Pancreas (tissue), 10 donors: ENCODE measurements at regions not wholly inside any gene's neighbourhood (a gene's known extent, or its start where the extent isn't known, plus 50 kb on each side); places are given as distances from the start of the nearest gene placed in this dataset.

Source experiments
- ATAC-seq, 4 donors: fragments of 200-7000 bp; cut with Tn5 transposase; one replicate each; pipeline versions ENCODE4 v1.8.0 to v1.9.1; 2020; ENCODE audit warnings: mild to moderate bottlenecking in 4 of 4, moderate library complexity in 4 of 4
- DNase-seq, 6 donors: peaks; one replicate each; pipeline ENCODE4 v3.0.0-alpha.2; 2020
- FAIRE-seq: peaks from 2 replicates; lab custom pipeline; 2012; peaks lifted over from hg19 to GRCh38; lab: Jason Lieb, UNC
- H3K27ac ChIP-seq, 4 donors: fragments of 200-600 bp; sonication (generic); 1 replicate in 3 of 4; 2 replicates in 1 of 4; pipeline versions ENCODE4 v1.5.0 to v1.8.0; 2020
- H3K27me3 ChIP-seq, 4 donors: fragments of 200-600 bp; one replicate each; pipeline ENCODE4 v1.8.0; 2021
- H3K36me3 ChIP-seq, 3 donors: fragments of 200-600 bp; sonication (generic) in 1 of 3; one replicate each; pipeline versions ENCODE4 v1.5.0 to v1.8.0; 2020 to 2021
- H3K4me1 ChIP-seq, 3 donors: fragments of 200-600 bp; one replicate each; pipeline ENCODE4 v1.8.0; 2021
- H3K4me3 ChIP-seq, 4 donors: fragments of 200-600 bp; sonication (generic) in 2 of 4; one replicate each; pipeline versions ENCODE4 v1.5.0 to v1.8.0; 2020 to 2021
- H3K9me3 ChIP-seq, 4 donors: fragments of 200-600 bp; one replicate each; pipeline ENCODE4 v1.8.0; 2021
- CTCF ChIP-seq, 4 donors: fragments of 200-600 bp; sonication (generic) in 3 of 4; IDR thresholded peaks; one replicate each; pipeline versions ENCODE4 v1.5.0 to v1.8.0; 2021; ENCODE audit warnings: antibody characterized with exemption in 4 of 4
- WGBS, 2 donors: extraction: QIAGEN DNeasy Blood & Tissue Kit; methylation state at CpG; one replicate each; pipeline ENCODE4 v1.1.7; 2013; 5-methylcytosine and 5-hydroxymethylcytosine counted together
- intact Hi-C, 3 donors: fragments of 100-400 bp; cut with DNase I; formaldehyde crosslinking; loops; one replicate each; pipeline versions ENCODE4 v1.11.1 to v1.14.2; 2022
- donor health status: healthy with polysubstance abuse.
- donor health status: DM: no; HTN: no; CAD: no; lungs with moderate emphysema.
- donor health status: DM: no; HTN: no; CAD: no.
- donor health status: control.
- donor health status: control.
- donor health status: Bipolar disorder and iron deficiency.
- donor health status: DM: yes; HTN: yes; CAD: no.
- donor health status: DM: no; HTN: no; CAD: no.
- donor health status: DM: no; HTN: no; CAD: no.
- donor health status: DM: yes; HTN: yes; CAD: no.

DNA sequence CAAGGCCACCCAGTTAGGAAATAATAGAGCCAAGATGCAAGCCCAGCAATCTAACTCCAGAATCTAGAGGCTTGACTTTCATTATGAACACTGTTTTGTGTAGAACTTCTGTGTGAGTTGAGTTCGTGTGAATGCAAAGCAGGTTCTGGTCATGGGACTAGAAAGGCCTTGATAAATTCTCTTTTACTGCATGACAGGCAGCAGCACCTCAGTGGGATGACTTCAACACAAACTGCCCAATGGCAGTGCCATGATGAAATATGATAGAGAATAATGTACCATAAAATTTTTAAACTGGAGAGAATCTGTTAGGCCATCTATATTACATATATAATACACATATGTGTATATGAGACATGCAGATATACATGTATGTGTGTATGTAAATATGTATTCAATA is 214.5 kb downstream of the KLF5 start:
- ATAC-seq (no peak), FAIRE-seq (no peak), DNase-seq (no peak)
- no peaks in the 10 kb centered on the region for H3K27me3 ChIP-seq
- no peaks in the 10 kb centered on the region for H3K9me3 ChIP-seq
- no peak overlapping the region for H3K4me3 ChIP-seq
- no peaks in the 10 kb centered on the region for H3K36me3 ChIP-seq
- intact Hi-C loops, result no loop called here
- no peak overlapping the region for H3K27ac ChIP-seq
- WGBS, 2 donors, result 70 to 87% methylated on average over 1 of the region's 1 CpG
- TF ChIP-seq CTCF (IDR thresholded peaks at IDR 0.05), result no peak
- H3K4me1 ChIP-seq, result no peaks in the 10 kb centered on the region

- ATAC-seq (no peak), DNase-seq (no peak), FAIRE-seq (no peak)
- Histone ChIP-seq H3K36me3 (no peaks in the 10 kb centered on the region), H3K27me3 (no peaks in the 10 kb centered on the region), H3K9me3 (no peaks in the 10 kb centered on the region), H3K4me3 (no peak overlapping the region), H3K4me1 (no peaks in the 10 kb centered on the region), H3K27ac (no peak overlapping the region)
- no peak for TF ChIP-seq CTCF (IDR thresholded peaks at IDR 0.05)
- 81 to 94% methylated on average over 1 of the region's 1 CpG for WGBS, 2 donors
- intact Hi-C loops, result no loop called here
Measured at GRCh38 chr13:73272831-73273230, 214.0 kb downstream of the KLF5 start.

DNA sequence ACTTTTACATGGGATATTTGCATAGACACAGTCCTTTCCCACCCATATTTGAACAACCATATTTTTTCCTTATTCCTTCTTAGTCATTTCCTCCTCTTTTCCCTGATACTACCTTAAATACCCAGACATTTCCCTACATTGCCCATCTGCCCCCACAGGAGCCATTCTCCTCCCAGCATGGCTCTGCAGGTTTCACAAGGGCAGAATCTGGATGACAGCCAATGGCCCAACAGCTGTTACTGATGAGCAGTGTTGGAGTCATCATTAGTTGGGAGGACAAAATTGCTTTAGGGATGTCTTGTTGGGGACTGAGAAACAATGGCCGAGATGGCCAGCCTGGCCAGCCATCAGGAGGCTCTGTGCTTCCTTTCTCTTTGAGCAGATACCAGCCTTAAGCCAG is 209.5 kb downstream of the KLF5 start:
- DNase-seq (no peak), FAIRE-seq (no peak), ATAC-seq (no peak)
- no peak for TF ChIP-seq CTCF (IDR thresholded peaks at IDR 0.05)
- Histone ChIP-seq H3K36me3 (no peaks in the 10 kb centered on the region), H3K27ac (no peak overlapping the region), H3K4me3 (no peak overlapping the region), H3K9me3 (no peaks in the 10 kb centered on the region), H3K4me1 (no peaks in the 10 kb centered on the region), H3K27me3 (no peaks in the 10 kb centered on the region)
- intact Hi-C loops, result no loop called here
- 71 to 83% methylated on average over 1 of the region's 1 CpG for WGBS, 2 donors

DNA sequence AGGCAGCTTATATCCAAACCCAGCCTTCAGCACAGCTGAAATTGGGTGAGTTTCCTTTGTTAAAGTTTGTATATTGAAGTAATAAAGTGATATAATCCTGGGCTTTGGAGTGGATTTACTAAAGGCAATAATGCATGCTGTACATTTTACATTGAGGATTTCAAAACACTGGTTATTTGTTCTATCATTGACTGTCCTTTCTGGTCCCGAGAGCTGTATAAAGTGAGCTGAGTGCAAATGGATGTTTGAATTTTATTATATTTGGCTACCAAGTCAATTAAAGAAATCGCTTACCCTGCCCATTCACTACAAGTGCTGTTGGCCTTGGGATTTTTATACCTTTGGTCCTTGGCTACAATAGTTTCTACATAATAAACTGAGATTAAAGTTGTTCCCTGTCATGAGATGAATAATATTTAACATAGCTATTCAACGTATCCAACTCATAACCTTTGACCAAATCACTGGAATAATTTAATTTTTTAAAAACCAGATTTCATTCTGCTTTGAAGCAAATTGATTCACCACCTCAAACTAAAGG is 207.9 kb downstream of the KLF5 start:
- H3K36me3 ChIP-seq, result no peaks in the 10 kb centered on the region
- FAIRE-seq, result peak; percentile 89
- ATAC-seq, result no peak
- 49 to 59% methylated on average over 3 of the region's 3 CpGs for WGBS, 2 donors
- H3K27me3 ChIP-seq, result no peaks in the 10 kb centered on the region
- intact Hi-C loops, result no loop called here
- no peak overlapping the region for H3K4me3 ChIP-seq
- H3K4me1 ChIP-seq, result no peaks in the 10 kb centered on the region
- no peaks in the 10 kb centered on the region for H3K9me3 ChIP-seq
- no peak for DNase-seq
- TF ChIP-seq CTCF (IDR thresholded peaks at IDR 0.05), result no peak
- H3K27ac ChIP-seq, result no peak overlapping the region

DNA sequence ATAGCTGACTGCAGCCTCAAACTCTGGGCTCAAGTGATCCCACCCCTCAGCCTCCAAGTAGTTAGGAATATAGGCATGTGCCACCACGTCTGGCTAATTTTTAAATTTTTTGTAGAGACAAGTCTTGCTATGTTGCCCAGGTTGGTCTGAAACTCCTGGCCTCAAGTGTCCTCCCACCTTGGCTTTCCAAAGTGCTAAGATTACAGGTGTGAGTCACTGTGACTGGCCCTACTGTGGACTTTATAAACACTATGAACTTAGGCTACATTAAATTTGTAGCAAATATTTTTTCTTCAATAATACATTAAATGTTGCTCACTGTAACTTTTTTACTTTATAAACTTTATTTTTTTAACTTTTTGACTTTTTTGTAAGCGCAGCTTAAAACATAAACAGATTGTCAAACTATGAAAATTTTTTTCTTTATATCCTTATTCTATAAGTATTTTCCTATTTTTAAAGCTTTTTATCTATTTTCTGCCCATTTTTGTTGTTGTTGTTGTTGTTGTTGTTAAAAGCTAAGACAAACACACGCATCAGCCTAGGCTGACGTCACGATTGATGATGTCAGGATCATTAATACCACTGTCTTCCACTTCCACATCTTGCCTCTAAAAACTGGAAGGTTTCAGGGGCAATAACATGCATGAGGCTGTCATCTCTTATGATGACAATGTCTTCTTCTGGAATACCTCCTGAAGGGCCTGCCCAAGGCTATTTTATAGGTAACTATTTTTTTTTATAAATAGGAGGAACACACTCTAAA is 204.2 kb downstream of the KLF5 start:
- ATAC-seq (no peak), DNase-seq (no peak), FAIRE-seq (no peak)
- TF ChIP-seq CTCF (IDR thresholded peaks at IDR 0.05), result no peak
- no peak overlapping the region for H3K27ac ChIP-seq
- 72 to 82% methylated on average over 5 of the region's 5 CpGs for WGBS, 2 donors
- H3K4me3 ChIP-seq, result no peak overlapping the region
- H3K9me3 ChIP-seq, result no peaks in the 10 kb centered on the region
- no peaks in the 10 kb centered on the region for H3K36me3 ChIP-seq
- no peaks in the 10 kb centered on the region for H3K4me1 ChIP-seq
- H3K27me3 ChIP-seq, result no peaks in the 10 kb centered on the region
- intact Hi-C loops, result no loop called here
